Right renal cortex interstitium (tissue), 3 donors: ENCODE measurements at regions not wholly inside any gene's neighbourhood (a gene's known extent, or its start where the extent isn't known, plus 50 kb on each side); places are given as distances from the start of the nearest gene placed in this dataset.

Experiments
- DNase-seq, 3 donors: peaks; one replicate each; pipeline ENCODE4 v3.0.0-alpha.2; 2013; ENCODE audit warnings: low read depth in 3 of 3, low spot score in 2 of 3

GRCh38 chr10:105827133-105827532 is 1186.0 kb downstream of the SORCS3 start:
- no peak for DNase-seq

GRCh38 chr10:105807935-105808587 is 1167.0 kb downstream of the SORCS3 start:
- DNase-seq = no peak

- DNase-seq = no peak
Measured at GRCh38 chr10:105803206-105803605, 1162.1 kb downstream of the SORCS3 start.

GRCh38 chr10:105800641-105801040 is 1159.6 kb downstream of the SORCS3 start:
- no peak for DNase-seq

GRCh38 chr10:105798328-105798889 is 1157.3 kb downstream of the SORCS3 start:
- DNase-seq = no peak

- DNase-seq = peak in 2 of 3 donors; percentile 8 to 23
Measured at GRCh38 chr10:105797234-105797890, 1156.3 kb downstream of the SORCS3 start.

GRCh38 chr10:105793071-105793470 is 1152.0 kb downstream of the SORCS3 start:
- no peak for DNase-seq

GRCh38 chr10:105785721-105786120 is 1144.6 kb downstream of the SORCS3 start:
- DNase-seq = no peak

GRCh38 chr10:105783936-105784483 is 1142.9 kb downstream of the SORCS3 start:
- DNase-seq = no peak

- no peak for DNase-seq
Measured at GRCh38 chr10:105774881-105775280, 1133.8 kb downstream of the SORCS3 start.

GRCh38 chr10:105774351-105774750 is 1133.3 kb downstream of the SORCS3 start:
- DNase-seq = no peak

- DNase-seq = no peak
Measured at GRCh38 chr10:105770524-105771212, 1129.6 kb downstream of the SORCS3 start.

GRCh38 chr10:105769248-105770184 is 1128.4 kb downstream of the SORCS3 start:
- DNase-seq = no peak

- DNase-seq = no peak
Measured at GRCh38 chr10:105763611-105764010, 1122.5 kb downstream of the SORCS3 start.

- DNase-seq = no peak
Measured at GRCh38 chr10:105761576-105762260, 1120.6 kb downstream of the SORCS3 start.

GRCh38 chr10:105759669-105760068 is 1118.6 kb downstream of the SORCS3 start:
- DNase-seq = no peak

- DNase-seq = no peak
Measured at GRCh38 chr10:105758209-105758998, 1117.3 kb downstream of the SORCS3 start.

- DNase-seq = no peak
Measured at GRCh38 chr10:105757302-105757701, 1116.2 kb downstream of the SORCS3 start.

- DNase-seq = no peak
Measured at GRCh38 chr10:105756386-105756785, 1115.3 kb downstream of the SORCS3 start.
